ENCODE measurements at regions not wholly inside any gene's neighbourhood (a gene's known extent, or its start where the extent isn't known, plus 50 kb on each side); places are given as distances from the start of the nearest gene placed in this dataset.

DNA sequence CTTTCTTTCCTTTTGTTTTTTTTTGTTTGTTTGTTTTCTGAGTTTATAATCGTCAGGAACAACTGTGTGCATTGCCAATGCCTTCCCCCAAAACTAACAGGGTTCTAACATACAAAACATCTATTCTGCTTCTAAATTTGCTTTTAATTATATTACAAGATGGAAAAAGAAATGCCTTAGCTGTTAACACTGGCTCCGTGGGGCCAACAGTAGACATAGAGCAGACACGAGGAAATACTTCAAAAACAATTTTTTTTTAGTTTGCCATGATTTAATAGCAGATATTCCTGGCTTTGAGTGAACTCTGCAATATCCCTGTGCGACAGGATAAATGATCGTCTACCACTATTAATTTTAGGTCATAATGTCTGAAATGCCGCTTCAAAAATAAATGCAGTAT lies 153.3 kb upstream of the HNRNPA3 start:
- TF ChIP-seq POLR2A (IDR thresholded peaks at IDR 0.05; ENCODE audit: insufficient read depth in 1 of 2, low read depth in 2 of 2, low read length in 2 of 2) (no peak), RBFOX2 (IDR thresholded peaks at IDR 0.05; ENCODE audit: low read depth, low read length) (no peak), KDM4B (CRISPR knock-in tag; IDR thresholded peaks at IDR 0.05) (no peak), SP4 (CRISPR knock-in tag; IDR thresholded peaks at IDR 0.05) (no peak)
- TF ChIP-seq, protein P1, sequence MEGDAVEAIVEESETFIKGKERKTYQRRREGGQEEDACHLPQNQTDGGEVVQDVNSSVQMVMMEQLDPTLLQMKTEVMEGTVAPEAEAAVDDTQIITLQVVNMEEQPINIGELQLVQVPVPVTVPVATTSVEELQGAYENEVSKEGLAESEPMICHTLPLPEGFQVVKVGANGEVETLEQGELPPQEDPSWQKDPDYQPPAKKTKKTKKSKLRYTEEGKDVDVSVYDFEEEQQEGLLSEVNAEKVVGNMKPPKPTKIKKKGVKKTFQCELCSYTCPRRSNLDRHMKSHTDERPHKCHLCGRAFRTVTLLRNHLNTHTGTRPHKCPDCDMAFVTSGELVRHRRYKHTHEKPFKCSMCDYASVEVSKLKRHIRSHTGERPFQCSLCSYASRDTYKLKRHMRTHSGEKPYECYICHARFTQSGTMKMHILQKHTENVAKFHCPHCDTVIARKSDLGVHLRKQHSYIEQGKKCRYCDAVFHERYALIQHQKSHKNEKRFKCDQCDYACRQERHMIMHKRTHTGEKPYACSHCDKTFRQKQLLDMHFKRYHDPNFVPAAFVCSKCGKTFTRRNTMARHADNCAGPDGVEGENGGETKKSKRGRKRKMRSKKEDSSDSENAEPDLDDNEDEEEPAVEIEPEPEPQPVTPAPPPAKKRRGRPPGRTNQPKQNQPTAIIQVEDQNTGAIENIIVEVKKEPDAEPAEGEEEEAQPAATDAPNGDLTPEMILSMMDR (CRISPR knock-in tag; IDR thresholded peaks at IDR 0.05) = no peak

All from HepG2 (cell line).